Trophoblast cell (in vitro differentiated cells and primary cell): ENCODE measurements at regions not wholly inside any gene's neighbourhood (a gene's known extent, or its start where the extent isn't known, plus 50 kb on each side); places are given as distances from the start of the nearest gene placed in this dataset.

ENCODE experiments used
- DNase-seq, 2 donors: peaks; one replicate each; pipeline ENCODE4 v3.0.0-alpha.2; 2016
- H2AFZ ChIP-seq: 2 replicates; pipeline ENCODE4 v1.6.1; 2013; ENCODE audit warnings: low read length, moderate library complexity, mild to moderate bottlenecking; ENCODE audit not compliant: insufficient read depth, poor library complexity
- H2AK5ac ChIP-seq: 2 replicates; pipeline ENCODE4 v1.6.1; 2013; ENCODE audit warnings: mild to moderate bottlenecking, low read length
- H2BK120ac ChIP-seq: 2 replicates; pipeline ENCODE4 v1.6.1; 2013; ENCODE audit warnings: low read length, mild to moderate bottlenecking, moderate library complexity; ENCODE audit not compliant: insufficient read depth, poor library complexity
- H2BK12ac ChIP-seq: 2 replicates; pipeline ENCODE4 v1.6.1; 2013; ENCODE audit warnings: mild to moderate bottlenecking, low read length, moderate library complexity
- H2BK5ac ChIP-seq: 2 replicates; pipeline ENCODE4 v1.6.1; 2013; ENCODE audit warnings: low read length, low read depth, moderate library complexity, mild to moderate bottlenecking; ENCODE audit not compliant: poor library complexity
- H3K14ac ChIP-seq: 2 replicates; pipeline ENCODE4 v1.6.1; 2013; ENCODE audit warnings: mild to moderate bottlenecking, low read length
- H3K18ac ChIP-seq: 2 replicates; pipeline ENCODE4 v1.6.1; 2013; ENCODE audit warnings: mild to moderate bottlenecking, low read length
- H3K23ac ChIP-seq: 2 replicates; pipeline ENCODE4 v1.6.1; 2013; ENCODE audit warnings: low read length
- H3K27ac ChIP-seq: 2 replicates; pipeline ENCODE4 v1.5.1; 2013; ENCODE audit warnings: low read depth, mild to moderate bottlenecking, inconsistent platforms, low read length, moderate library complexity
- H3K27me3 ChIP-seq: 2 replicates; pipeline ENCODE4 v1.6.1; 2013; ENCODE audit warnings: inconsistent platforms, mild to moderate bottlenecking, low read length, moderate library complexity; ENCODE audit not compliant: insufficient read depth
- H3K36me3 ChIP-seq, 2 experiments: 1 replicate in 1 of 2; 2 replicates in 1 of 2; pipeline ENCODE4 v1.6.1; 2013; ENCODE audit warnings: low read length in 2 of 2, mild to moderate bottlenecking in 2 of 2, moderate library complexity in 1 of 2; ENCODE audit not compliant: insufficient read depth in 2 of 2, control insufficient read depth in 1 of 2
- H3K4ac ChIP-seq: 2 replicates; pipeline ENCODE4 v1.6.1; 2013; ENCODE audit warnings: low read depth, mild to moderate bottlenecking, low read length, moderate library complexity
- H3K4me1 ChIP-seq, 2 experiments: 1 replicate in 1 of 2; 2 replicates in 1 of 2; pipeline ENCODE4 v1.6.1; 2013; ENCODE audit warnings: low read length in 2 of 2, mild to moderate bottlenecking in 2 of 2, moderate library complexity in 1 of 2; ENCODE audit not compliant: insufficient read depth in 2 of 2, control insufficient read depth in 1 of 2
- H3K4me2 ChIP-seq: 2 replicates; pipeline ENCODE4 v1.6.1; 2013; ENCODE audit warnings: inconsistent platforms, mild to moderate bottlenecking, low read length, moderate library complexity
- H3K4me3 ChIP-seq: 2 replicates; pipeline ENCODE4 v1.5.1; 2013; ENCODE audit warnings: mild to moderate bottlenecking, low read depth, low read length, inconsistent platforms
- H3K79me1 ChIP-seq: one replicate; pipeline ENCODE4 v1.6.1; 2013; ENCODE audit warnings: low read length
- H3K79me2 ChIP-seq: 2 replicates; pipeline ENCODE4 v1.6.1; 2013; ENCODE audit warnings: low read length, mild to moderate bottlenecking; ENCODE audit not compliant: control insufficient read depth, insufficient read depth, poor library complexity
- H3K9ac ChIP-seq: 2 replicates; pipeline ENCODE4 v1.6.1; 2013; ENCODE audit warnings: mild to moderate bottlenecking, low read length
- H3K9me3 ChIP-seq: 2 replicates; pipeline ENCODE4 v1.6.1; 2013; ENCODE audit warnings: low read depth, mild to moderate bottlenecking, control low read depth, inconsistent platforms, low read length; ENCODE audit not compliant: insufficient read depth
- H4K12ac ChIP-seq: 2 replicates; pipeline ENCODE4 v1.6.1; 2013; ENCODE audit warnings: low read depth, mild to moderate bottlenecking, low read length, moderate library complexity
- H4K8ac ChIP-seq: 2 replicates; pipeline ENCODE4 v1.6.1; 2013; ENCODE audit warnings: low read depth, mild to moderate bottlenecking, low read length, moderate library complexity
- H4K91ac ChIP-seq: one replicate; pipeline ENCODE4 v1.6.1; 2013; ENCODE audit warnings: low read depth, mild to moderate bottlenecking, low read length, moderate library complexity
- WGBS: extraction: QIAGEN DNeasy Blood & Tissue Kit; methylation state at CpG from one replicate; pipeline ENCODE4 v1.1.7; 2013; ENCODE audit warnings: missing lambda C conversion rate; ENCODE audit not compliant: insufficient read length, insufficient coverage; ENCODE audit errors: extremely low coverage; 5-methylcytosine and 5-hydroxymethylcytosine counted together

DNA sequence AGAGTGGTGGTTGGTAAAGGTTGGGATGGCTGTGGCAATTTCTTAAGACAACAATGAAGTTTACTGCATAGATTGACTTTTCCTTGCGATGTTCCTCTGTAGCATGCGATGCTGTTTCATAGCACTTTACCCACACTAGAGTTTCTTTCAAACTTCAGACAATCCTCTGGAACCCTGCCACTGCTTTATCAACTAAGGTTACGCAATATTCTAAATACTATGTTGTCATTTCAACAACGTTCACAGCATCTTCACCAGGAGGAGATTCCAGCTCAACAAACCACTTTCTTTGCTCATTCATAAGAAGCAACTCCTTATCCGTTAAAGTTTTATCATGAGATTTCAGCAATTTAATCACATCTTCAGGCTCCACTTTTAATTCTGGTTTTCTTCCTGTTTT lies 161.2 kb upstream of the NRSN1 start:
- Histone ChIP-seq H3K23ac (no peak overlapping the region), H2BK5ac (no peak overlapping the region), H3K9me3 (no peaks in the 10 kb centered on the region), H3K79me2 (no peaks in the 10 kb centered on the region), H4K8ac (no peak overlapping the region), H3K9ac (no peak overlapping the region), H3K18ac (no peak overlapping the region), H3K27ac (no peak overlapping the region), H3K4me3 (no peak overlapping the region), H2BK120ac (no peak overlapping the region), H3K36me3 (no peaks in the 10 kb centered on the region), H2AFZ (no peak overlapping the region), H3K27me3 (no peaks in the 10 kb centered on the region), H3K4ac (no peak overlapping the region), H3K79me1 (no peaks in the 10 kb centered on the region), H2AK5ac (no peak overlapping the region), H3K14ac (no peak overlapping the region), H4K91ac (no peak overlapping the region), H4K12ac (no peak overlapping the region), H3K4me2 (no peak overlapping the region), H3K4me1 (no peaks in the 10 kb centered on the region), H2BK12ac (no peak overlapping the region)
- DNase-seq, result no peak
- WGBS, result no CpG with 5 or more reads among the region's 5 CpGs

- H3K23ac ChIP-seq, result no peak overlapping the region
- no peaks in the 10 kb centered on the region for H3K9me3 ChIP-seq
- H2AFZ ChIP-seq, result no peak overlapping the region
- no peaks in the 10 kb centered on the region for H3K36me3 ChIP-seq
- no peak overlapping the region for H2BK120ac ChIP-seq
- H4K91ac ChIP-seq, result no peak overlapping the region
- no peak overlapping the region for H3K14ac ChIP-seq
- no peak overlapping the region for H3K4me2 ChIP-seq
- no peak overlapping the region for H2AK5ac ChIP-seq
- no peak for DNase-seq
- H3K79me2 ChIP-seq, result no peaks in the 10 kb centered on the region
- no peak overlapping the region for H4K12ac ChIP-seq
- H2BK12ac ChIP-seq, result no peak overlapping the region
- H3K4me1 ChIP-seq, result no peaks in the 10 kb centered on the region
- no peak overlapping the region for H3K9ac ChIP-seq
- H3K27ac ChIP-seq, result no peak overlapping the region
- no peak overlapping the region for H3K4ac ChIP-seq
- no peak overlapping the region for H2BK5ac ChIP-seq
- H3K27me3 ChIP-seq, result no peaks in the 10 kb centered on the region
- no peaks in the 10 kb centered on the region for H3K79me1 ChIP-seq
- H3K4me3 ChIP-seq, result no peak overlapping the region
- H4K8ac ChIP-seq, result no peak overlapping the region
- WGBS, result no CpG with 5 or more reads among the region's 1 CpG
- H3K18ac ChIP-seq, result no peak overlapping the region
Measured at GRCh38 chr6:23969344-23969743, 156.7 kb upstream of the NRSN1 start.

- Histone ChIP-seq H3K4me1 (no peaks in the 10 kb centered on the region), H3K79me2 (no peaks in the 10 kb centered on the region), H2AFZ (no peak overlapping the region), H3K9me3 (no peaks in the 10 kb centered on the region), H3K27ac (no peak overlapping the region), H2BK5ac (no peak overlapping the region), H3K18ac (no peak overlapping the region), H3K23ac (no peak overlapping the region), H4K12ac (no peak overlapping the region), H3K14ac (no peak overlapping the region), H2BK120ac (no peak overlapping the region), H3K27me3 (no peaks in the 10 kb centered on the region), H3K4ac (no peak overlapping the region), H2AK5ac (no peak overlapping the region), H3K36me3 (no peaks in the 10 kb centered on the region), H3K9ac (no peak overlapping the region), H4K8ac (no peak overlapping the region), H2BK12ac (no peak overlapping the region), H3K4me3 (no peak overlapping the region), H3K4me2 (no peak overlapping the region), H4K91ac (no peak overlapping the region), H3K79me1 (no peaks in the 10 kb centered on the region)
- DNase-seq, result no peak
- no CpG with 5 or more reads among the region's 1 CpG for WGBS
Measured at GRCh38 chr6:23977706-23978105, 148.3 kb upstream of the NRSN1 start.

GRCh38 chr6:23980965-23981364 lies 145.1 kb upstream of the NRSN1 start:
- H3K18ac ChIP-seq, result no peak overlapping the region
- no peak for DNase-seq
- H3K79me1 ChIP-seq, result no peaks in the 10 kb centered on the region
- no peak overlapping the region for H2BK120ac ChIP-seq
- H4K12ac ChIP-seq, result no peak overlapping the region
- no peaks in the 10 kb centered on the region for H3K36me3 ChIP-seq
- no peak overlapping the region for H2BK12ac ChIP-seq
- no peak overlapping the region for H3K23ac ChIP-seq
- H3K4me2 ChIP-seq, result no peak overlapping the region
- H2AFZ ChIP-seq, result no peak overlapping the region
- H2BK5ac ChIP-seq, result no peak overlapping the region
- no peak overlapping the region for H3K14ac ChIP-seq
- no peak overlapping the region for H2AK5ac ChIP-seq
- no peaks in the 10 kb centered on the region for H3K4me1 ChIP-seq
- H3K4me3 ChIP-seq, result no peak overlapping the region
- WGBS, result no CpG with 5 or more reads among the region's 1 CpG
- H3K9ac ChIP-seq, result no peak overlapping the region
- no peak overlapping the region for H3K27ac ChIP-seq
- no peaks in the 10 kb centered on the region for H3K27me3 ChIP-seq
- H3K9me3 ChIP-seq, result no peaks in the 10 kb centered on the region
- no peak overlapping the region for H4K91ac ChIP-seq
- no peak overlapping the region for H3K4ac ChIP-seq
- H4K8ac ChIP-seq, result no peak overlapping the region
- H3K79me2 ChIP-seq, result no peaks in the 10 kb centered on the region
